Activated naive CD8-positive, alpha-beta T cell treated with anti-CD3 and anti-CD28 coated beads, Interleukin-2, amount 50 U/mL, for 16 hours (primary cell): ENCODE measurements at regions not wholly inside any gene's neighbourhood (a gene's known extent, or its start where the extent isn't known, plus 50 kb on each side); places are given as distances from the start of the nearest gene placed in this dataset.

Source experiments
- DNase-seq: peaks from one replicate; pipeline ENCODE4 v3.0.0-alpha.2; 2020; ENCODE audit warnings: low read depth, low spot score

GRCh38 chr11:45062974-45063635 lies 83.3 kb upstream of the PRDM11 start:
- no peak for DNase-seq

DNA sequence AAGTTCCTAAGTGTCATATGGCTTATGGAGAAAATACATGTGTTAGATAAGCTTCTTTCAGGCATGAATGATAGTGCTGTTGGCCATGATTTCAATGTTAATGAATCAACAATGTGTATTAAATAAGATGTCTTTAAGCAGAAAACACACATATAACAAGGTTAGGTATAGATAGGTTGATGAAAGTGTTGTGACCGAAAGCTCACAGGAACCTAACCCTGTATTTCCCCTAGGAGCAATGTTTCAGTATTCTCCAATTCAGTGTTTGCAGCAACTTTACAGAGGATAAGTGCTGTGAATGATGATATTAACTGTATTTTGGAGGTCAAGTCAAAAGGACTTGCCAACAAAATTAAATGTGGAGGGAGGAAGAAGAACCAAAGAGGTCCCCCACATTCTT lies 82.8 kb upstream of the PRDM11 start:
- no peak for DNase-seq

DNA sequence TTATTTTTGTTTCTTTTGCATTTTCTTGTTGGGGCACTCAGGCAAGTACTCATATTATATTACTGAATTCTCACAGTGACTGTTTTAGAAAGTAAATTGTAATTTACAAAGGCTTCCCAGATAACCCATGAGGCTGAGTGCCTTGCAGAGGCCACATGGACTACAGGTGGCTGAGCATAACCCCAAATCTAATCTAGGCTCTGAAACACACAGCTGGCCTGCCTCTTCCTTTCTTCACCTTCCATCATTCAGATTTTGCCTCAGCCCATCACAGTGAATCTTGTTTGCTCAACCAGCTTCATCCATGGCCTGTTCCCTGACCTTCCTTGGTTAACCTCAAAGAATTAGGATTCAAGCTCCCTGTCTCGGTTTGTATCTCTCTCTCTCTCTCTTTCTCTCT lies 78.5 kb upstream of the PRDM11 start:
- no peak for DNase-seq

DNA sequence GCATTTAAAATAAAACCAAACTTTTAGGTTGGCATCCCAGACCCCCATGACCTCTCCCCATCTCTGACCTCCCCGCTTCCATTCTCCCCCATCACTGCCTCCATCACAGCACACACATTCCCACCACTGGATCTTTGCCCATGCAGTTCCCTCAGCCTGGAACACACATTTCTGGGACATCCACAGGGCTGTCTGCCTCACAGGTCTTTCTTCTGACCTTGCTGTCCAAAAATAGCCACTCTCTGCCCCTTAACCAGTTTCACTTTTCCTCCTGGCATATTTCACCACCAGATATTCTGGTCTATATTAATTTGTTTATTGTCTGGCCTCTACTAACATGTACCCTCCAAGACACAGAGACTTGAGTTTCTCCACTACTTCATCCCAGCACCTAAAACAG lies 75.2 kb upstream of the PRDM11 start:
- no peak for DNase-seq

DNA sequence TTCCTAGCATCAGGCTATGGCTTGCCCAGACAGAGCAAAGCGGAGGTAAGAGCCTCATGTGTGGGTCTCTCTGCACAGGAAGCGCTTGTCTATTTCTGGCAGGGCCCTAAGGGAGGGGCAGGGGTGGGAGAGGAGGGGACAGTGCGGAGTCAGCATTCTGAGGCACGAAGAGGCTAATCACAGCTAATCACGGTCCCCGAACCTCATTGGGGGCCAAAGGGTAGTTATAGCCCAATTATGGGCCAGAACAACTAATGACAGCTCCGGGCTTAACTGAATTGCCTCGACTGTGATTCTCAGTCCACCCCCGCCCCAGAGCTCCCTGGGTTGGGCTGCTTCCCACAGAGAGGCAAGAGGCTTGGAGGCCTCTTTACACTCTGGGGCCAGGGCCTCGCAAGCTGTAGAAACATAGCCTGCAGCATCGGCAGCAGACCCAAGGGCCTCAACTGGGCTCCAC lies 72.7 kb upstream of the PRDM11 start:
- DNase-seq, result no peak

- DNase-seq, result no peak
These were observed 70.9 kb upstream of the PRDM11 start for GRCh38 chr11:45075519-45075918.

DNA sequence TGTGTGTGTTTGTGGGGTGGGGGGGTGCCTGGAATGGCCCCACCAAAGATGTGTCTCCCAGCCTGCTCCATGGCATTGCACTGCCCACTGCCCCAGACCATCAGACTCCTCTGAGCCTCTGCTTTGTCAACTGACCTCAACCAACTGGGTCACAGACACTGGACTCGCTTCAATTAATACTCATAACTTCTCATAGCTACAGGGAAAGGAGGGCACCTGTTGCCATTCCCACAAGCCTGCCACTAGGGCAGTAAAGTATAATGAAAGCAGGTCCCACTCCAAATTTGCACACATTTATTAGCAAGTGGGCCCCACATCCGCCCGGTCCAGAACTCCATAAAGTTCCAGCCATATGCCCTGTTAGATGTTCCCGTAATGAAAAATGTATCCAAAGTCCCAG lies 70.5 kb upstream of the PRDM11 start:
- DNase-seq, result no peak

DNA sequence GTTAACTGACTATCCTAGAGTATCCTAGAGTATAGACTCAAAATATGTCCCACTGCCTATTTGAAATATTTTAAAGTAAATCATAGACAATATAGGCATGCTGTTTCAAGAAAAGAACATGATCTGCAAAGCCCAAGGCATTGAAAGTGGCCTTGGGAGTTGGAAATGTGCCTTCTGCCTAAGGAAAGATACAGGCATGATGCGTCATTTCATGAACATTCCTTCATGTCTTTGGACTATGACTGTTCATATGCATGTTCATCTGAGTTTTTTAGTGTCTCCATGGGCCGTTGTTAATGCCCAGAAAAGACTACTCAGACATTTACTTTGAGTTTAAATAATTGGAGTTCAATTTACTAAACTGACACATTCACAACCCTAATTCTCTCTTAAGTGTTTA lies 69.7 kb upstream of the PRDM11 start:
- no peak for DNase-seq

GRCh38 chr11:45078236-45079074 lies 68.0 kb upstream of the PRDM11 start:
- DNase-seq, result no peak

GRCh38 chr11:45079075-45079444 lies 67.4 kb upstream of the PRDM11 start:
- no peak for DNase-seq

DNA sequence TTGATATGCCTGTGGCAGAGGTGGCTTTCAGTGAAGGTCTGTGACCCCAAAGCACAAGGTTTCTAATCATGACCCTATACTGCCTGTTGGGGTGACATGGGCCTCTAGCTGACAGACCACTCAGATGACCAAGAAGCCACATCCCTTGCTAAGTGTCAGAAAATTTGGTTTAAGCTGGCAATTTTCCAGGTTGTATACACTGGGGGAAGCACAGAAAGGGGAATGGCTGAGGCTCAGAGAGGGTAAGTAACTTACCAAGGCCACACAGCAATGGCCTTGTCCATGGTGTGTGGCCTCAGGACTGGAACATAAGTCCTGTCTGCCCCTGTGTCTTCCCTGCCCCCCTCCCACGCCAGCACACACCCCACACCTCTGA lies 66.9 kb upstream of the PRDM11 start:
- no peak for DNase-seq

GRCh38 chr11:45079943-45080719 lies 66.3 kb upstream of the PRDM11 start:
- peak; percentile 17 for DNase-seq

DNA sequence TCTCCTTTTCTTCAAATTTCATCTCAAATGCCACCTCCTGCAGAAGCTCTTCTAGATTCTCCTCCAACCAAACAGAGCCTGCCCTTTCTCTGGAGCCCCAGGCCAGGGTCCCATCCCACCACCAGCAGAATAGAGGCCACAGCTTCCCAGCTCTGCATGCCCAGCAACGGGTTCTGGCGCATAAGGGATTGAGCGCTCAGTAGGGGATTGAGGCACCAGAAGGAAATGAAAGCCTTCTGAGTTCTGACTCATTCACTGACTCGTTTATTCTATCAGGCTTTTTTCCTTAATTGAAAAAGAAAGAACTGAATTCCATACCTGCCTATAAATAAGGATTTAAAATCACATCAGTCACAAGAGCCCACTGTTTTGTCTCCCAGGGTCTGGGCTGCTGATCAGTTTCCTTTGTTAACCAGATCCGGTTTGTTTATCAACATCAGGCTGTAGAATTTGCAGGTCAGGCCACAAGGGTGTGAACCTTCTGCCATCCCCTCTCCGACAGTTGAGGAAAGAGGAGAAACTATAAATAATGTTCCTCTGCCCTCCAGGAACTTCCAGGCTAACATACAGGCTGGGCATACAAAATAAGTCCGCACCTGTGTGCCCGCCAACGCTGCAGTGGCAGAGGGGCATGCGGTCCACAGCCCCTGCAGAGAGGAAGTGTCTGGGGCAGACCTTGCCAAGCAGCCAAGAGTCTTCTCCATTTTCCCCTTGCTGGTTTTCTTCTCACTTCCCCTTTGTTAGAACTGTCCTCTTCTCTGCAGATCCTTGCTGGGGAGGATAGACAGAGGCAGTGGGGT lies 63.5 kb upstream of the PRDM11 start:
- DNase-seq, result no peak

DNA sequence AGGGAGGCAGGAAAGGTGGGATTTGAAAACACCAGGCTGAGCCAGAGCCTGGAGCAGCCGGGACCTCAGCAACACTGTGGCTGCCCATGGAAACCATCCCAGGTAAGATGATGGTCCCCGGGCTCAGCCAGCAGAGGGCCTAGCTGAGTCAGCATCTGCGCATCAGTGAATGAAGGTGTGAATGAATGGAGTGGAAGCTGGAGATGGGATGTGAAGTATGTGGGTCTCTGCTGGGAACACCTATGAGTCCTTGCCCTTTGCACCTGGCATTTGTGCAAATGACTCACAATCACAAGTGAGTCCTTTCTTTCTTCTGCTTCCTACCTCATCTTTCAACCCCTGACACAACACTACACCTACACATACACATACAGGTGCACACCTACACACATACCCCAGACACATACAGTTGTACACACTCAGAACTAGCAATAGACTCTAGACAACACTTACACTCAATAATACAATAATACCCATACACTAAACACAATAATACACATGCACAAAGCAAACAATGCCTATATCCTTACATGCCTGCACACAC lies 62.8 kb upstream of the PRDM11 start:
- no peak for DNase-seq

DNA sequence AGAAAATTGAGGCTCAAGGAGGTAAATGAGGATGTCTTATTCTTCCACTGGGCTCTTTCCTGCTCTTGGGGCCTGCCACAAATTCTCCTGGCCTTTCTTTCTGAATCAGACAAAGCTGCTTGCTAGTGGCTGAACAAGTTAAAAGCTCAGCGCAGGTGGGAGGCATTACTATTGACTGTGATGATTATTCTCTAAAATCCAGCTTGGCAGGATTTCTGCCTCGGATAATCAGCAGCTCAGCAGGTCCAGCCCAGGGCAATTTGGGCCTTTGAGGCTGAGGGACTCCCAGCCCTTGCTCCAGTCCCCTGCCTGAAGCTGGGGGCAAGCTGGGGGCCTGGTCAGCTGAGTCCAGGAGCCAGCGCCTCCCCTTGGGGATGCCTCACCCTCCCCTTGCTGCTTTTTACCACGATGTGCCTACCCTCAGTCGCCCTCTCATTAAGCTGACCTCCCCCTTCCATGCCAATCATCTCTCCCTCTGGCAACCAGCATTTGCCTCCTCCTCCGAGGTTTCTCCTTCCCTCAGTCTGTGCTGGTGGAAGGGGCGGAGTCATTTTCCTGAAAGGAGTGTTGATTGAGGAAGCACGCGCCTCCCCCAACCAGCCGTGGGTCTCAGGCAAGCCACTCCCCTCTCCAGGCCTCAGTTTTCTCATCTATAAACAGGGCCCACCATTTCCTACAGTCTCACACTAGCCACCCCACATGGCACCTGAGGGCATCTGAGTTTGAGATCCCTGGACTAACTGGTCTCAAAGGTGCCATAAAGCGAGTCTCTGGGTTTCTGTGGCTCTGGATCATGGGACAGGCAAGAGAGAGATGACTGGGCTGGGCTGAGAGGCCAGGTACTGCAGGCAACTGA lies 60.6 kb upstream of the PRDM11 start:
- no peak for DNase-seq

DNA sequence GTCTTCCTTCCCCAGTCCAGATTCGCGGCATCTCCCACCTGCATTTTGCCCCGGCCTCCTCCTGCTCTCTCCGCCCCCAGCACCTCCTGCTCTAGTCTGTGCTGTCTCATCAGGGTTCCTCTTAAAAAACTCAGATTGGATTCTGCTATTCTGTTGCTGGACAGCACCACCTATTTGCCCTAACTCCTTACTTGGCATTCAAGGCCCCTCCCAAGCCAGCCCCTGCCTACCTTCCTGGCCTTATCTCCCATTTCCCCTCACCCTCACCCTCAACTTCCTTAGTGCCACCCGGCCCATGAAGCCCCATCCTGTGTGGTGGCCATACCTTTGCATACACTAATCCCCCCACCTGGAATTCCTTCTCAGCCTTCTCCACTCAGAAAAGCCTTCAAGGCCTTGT lies 59.9 kb upstream of the PRDM11 start:
- DNase-seq, result no peak

DNA sequence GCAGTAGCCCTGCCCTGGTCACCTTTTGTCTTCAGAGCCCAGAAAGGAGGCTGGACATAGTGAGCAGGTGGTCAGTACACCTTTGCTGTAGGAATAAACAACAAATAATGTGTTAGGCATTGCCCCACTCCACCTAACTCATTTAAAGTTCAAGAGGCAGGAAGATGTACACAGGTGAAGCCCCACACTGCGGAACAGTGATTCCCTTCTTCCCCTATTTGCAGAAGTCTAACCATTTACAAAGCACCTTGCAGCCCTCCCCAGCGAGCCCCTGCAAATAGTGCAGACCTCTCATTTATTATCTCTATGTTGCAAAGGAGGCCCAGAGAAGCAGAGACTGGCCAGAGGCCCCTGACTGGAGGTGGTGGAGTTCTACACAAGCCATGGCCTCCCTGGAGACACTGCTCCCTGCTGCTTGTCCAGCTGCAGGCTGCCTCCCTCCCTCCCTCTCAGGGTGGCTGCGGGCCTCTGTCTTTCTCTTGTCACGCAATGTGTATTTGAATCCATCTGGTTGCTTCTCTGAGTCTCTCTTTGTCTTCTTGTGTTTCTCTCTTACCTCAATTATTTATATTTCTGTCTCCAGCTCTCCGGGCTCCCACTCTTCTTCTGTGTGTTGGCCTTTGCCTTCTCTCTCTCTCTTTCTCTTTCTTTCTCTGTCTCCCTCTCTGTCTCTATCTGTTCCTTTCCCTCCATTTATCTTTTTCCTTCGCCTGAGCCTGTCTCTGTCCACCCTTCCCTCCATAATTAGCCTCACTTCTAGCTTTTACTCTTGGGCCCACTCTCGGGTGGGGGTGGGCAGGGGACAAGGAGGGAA lies 59.1 kb upstream of the PRDM11 start:
- no peak for DNase-seq

- no peak for DNase-seq
These were observed 58.6 kb upstream of the PRDM11 start for GRCh38 chr11:45087900-45088160.

GRCh38 chr11:45089251-45089650 lies 57.2 kb upstream of the PRDM11 start:
- DNase-seq, result no peak
